Brain pericyte (primary cell): ENCODE measurements at regions not wholly inside any gene's neighbourhood (a gene's known extent, or its start where the extent isn't known, plus 50 kb on each side); places are given as distances from the start of the nearest gene placed in this dataset.

ENCODE experiments used
- DNase-seq: peaks from one replicate; pipeline ENCODE4 v3.0.0-alpha.2; 2012; ENCODE audit warnings: low read depth, low spot score

- no peak for DNase-seq
Measured at GRCh38 chr1:234884701-234885100, 243.9 kb downstream of the TOMM20 start.

DNA sequence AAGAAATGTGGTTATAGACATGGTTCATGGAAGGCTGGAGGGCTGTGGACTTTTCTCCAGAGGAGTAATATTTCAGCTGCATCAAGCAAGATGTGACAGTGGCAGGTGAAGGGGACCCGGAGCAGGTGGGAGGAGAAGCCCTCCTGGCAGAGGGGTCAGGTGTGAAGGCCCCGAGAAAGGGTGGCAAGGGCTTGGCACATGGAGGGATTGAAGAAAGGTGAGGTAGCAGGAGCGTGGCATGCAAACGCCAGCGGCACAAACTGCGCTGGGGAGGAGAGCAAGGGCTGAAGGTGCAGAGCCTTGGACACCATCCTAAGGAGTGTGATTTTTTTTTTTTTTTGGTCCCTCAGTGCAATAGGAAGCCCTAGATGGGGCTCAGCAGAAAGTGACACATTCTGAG lies 244.6 kb downstream of the TOMM20 start:
- no peak for DNase-seq

GRCh38 chr1:234882898-234883297 lies 245.7 kb downstream of the TOMM20 start:
- DNase-seq, result no peak

GRCh38 chr1:234881893-234882771 lies 246.5 kb downstream of the TOMM20 start:
- DNase-seq, result no peak

DNA sequence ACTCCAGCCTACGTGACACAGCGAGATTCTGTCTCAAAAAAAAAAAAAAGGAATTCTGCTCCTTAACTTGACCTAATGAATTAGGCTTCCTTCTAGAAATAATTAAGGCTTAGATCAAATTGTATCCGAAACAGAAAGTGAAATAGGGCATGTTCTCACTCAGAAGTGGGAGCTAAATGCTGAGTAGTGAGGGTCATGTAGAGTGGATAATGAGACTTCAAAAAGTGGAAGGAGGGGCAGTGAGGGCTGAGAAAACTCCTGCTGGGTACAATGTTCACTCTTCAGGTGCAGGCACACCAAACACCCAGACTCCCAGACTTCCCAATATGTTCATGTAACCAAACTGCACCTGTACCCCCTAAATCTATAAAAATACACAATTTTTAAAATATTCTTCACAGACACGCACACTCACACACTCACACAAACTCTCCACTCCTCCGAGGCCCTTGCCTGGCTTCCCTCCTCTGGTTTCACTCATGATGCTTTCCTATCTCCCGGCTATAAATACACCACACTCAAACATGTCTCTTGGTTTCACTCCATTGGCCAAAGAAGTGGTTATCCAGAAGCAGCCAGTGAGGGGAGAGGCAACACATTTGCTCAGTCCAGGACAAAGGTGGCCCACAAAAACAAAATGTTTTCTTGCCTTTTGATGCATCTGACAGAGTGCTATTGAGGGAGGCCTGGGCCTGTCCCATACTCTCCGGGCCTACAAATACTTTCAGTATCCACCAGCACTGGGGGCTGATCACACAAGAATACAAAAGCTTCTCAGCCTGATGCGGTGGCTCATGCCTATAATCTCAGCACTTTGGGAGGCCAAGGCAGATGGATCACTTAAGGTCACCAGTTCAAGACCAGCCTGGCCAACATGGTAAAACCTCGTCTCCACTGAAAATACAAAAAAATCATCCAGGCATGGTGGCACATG lies 249.2 kb downstream of the TOMM20 start:
- DNase-seq, result no peak

GRCh38 chr1:234878288-234878687 lies 250.3 kb downstream of the TOMM20 start:
- DNase-seq, result no peak

DNA sequence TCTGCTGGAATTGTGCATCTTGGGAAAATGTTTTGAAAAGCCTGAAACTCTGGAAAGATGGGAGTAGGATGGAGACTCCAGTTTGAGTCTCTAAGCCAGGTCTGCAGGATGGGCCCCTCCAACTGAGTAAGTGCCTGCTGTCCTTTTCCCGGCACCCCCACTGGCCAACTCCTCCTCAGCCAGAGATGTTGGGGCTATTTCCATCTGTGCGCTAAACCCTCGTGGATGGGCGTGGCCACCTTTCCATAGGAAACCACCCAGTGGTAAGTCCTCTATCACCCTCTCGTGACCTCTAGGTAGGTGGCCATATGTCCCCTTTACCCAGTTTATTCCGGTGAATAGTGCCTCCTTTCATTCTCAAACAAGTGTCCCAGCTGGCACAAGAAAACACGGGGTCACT lies 250.9 kb downstream of the TOMM20 start:
- no peak for DNase-seq

DNA sequence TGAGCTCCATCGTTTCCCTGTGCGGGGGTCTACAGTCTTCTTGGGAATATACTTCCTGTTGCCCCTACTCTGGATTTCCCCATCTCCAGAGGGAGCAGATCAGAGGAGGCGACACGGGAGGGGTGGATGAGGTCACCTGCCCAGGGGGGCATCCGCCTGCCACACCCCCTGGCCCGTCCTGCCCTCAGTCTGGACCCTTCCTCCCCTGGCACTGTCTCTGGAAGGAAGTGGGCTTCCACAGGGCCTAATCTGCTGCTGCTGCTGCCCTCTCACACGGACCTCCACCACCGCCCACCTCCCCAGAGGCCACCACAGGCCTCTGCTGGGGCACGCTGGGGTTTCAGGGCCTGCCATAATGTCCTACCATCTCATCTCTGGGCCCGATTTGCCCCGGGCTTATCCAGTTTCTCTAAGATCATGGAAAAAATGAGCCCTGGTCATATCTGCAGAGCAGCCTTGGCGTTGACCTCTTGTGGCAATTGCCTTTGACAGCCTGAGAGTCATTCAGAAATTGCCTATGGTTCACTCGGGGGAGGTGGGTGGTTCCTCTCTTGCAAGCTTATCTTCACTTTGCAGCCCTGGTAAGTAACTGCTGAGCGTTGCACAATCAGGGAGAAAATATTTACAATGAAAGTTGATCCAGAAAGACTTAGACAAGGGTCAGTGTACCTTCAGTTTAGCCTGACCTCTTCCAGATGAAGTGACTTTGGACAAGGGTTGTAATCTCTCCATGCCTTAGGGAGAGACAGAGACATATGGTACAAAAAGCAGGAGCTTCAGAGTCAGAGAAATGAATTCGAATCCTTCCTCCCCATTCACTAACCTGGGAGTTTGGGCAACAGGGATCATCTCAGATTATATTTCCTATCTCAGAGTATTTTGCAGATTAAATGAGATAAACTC lies 252.4 kb downstream of the TOMM20 start:
- DNase-seq, result no peak

DNA sequence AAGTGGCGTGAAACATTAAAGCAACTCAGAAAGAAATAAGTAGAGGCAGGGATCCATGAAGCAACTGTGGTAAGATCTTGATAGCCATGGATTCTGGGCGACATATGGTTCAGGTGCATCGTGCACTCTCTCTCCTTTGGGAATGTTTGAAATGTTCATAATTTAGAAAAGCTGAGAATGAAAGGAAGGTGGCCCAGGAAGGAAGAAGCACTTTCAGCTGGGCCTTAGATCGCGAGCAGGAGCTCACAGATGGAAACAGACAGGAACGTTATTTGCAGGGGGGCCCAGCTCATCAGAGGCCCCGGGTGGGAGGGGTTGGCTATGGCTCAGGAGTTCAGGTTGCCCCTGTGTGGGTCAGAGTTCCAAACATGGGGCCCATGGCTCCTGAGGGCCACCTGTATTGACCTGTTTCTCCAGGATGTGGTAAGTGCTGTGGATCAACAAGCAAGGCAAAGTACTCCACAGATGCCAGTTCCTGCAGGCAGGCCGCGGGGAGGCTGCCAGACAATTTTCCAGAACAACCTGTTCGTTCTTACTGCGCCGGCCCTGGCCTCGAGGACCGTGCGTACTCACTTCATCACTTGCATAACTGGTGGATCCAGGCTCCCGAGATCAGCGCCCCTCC lies 253.2 kb downstream of the TOMM20 start:
- DNase-seq, result no peak

DNA sequence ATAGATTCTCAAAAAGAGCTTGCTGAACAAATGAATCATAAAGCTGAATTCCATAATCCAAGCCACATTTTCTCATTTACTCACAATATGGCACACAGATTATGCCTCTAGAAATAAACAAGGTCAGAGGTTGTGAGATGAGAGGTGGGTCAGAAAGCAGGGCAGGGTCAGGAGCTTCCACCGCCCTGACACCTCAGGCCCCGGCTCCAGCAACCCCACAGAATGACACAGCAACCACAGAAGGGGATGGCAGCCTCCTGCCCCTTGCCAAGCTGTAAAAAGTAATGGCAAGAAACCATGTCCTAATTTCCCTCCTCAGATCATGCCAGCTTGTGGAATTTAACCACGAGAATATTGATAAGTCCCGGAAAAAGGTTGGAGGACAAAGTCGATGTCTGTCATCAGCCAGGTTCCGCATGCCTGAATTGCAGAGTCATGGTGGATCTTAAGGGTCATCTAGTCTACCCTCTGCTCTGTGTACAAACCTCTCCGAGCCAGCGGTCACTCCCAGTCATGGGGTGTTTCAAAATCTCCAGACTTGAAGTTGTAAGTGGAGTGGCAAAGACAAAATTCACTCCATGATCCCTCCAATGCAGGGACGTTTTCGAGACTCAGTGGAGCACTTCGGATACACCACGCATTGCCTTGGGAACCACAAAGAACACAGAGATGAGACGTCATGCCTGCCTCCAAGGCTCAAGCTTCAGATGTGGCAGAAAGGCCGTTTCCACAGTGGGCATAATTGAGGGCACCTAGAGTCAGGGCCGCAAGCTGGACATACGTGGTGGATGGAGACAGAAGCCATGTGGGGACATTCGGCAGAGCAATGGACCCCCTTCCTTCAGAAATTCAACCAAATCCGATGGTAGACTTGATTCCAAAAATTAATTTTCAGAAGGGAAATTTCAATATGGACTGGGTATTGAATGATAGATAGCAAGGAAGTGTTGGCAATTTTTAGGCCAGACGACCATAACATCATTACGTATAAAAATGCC lies 254.0 kb downstream of the TOMM20 start:
- no peak for DNase-seq

DNA sequence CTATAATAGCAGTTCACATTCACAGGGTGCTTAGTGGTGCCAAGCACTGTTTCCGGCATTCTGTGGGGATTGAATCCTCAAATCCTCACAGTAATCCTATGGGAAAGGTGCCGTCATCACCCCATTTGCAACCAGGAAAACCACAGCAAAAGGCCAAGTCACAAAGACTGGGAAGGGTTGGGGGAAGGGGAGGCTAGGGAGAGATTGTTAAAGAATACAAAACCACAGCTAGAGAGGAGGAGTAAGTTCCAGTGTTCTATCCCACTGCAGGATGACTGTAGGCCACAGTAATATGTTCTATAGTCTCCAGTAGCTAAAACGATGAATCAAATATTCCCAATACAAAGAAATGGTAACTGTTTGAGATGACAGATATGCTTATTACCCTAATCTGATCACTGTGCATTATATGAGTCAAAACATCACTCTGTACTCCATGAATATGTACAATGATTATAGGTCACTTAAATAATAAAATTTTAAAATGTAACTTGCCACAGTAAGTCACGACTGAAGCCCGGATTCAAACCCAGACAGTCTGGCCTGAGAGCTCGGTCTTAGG lies 256.8 kb downstream of the TOMM20 start:
- DNase-seq, result no peak

DNA sequence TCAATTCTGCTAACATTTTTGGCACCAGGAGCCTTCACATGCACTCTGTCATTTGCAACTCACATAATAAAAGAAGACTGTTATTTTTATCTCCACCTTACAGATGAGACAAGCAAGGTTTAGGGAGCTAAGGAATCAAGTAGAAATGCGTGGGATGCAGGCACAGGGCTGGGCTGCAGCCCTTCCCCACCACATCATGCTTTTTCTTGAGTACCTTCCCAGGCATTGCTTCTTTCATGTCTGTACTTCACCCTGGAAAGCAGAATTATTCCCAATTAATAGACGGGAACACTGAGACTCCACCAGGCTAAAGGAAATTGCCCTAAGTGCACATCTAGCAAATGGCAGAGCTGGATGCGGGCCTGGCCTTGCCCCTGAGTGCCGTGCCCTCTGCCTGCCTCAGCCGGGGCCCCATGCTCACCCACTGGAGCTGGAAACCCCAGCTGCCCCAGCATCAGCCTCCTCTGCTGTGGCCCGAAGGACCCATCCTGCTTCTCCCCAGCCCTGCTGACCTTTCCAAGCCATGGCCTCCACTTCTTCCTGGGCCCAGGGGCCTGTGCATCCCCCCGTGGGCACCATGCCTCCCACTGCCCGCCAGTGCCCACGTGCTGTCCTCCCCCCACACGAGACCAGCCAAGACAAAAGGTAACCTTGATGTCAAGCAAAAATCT lies 257.5 kb downstream of the TOMM20 start:
- DNase-seq, result no peak

DNA sequence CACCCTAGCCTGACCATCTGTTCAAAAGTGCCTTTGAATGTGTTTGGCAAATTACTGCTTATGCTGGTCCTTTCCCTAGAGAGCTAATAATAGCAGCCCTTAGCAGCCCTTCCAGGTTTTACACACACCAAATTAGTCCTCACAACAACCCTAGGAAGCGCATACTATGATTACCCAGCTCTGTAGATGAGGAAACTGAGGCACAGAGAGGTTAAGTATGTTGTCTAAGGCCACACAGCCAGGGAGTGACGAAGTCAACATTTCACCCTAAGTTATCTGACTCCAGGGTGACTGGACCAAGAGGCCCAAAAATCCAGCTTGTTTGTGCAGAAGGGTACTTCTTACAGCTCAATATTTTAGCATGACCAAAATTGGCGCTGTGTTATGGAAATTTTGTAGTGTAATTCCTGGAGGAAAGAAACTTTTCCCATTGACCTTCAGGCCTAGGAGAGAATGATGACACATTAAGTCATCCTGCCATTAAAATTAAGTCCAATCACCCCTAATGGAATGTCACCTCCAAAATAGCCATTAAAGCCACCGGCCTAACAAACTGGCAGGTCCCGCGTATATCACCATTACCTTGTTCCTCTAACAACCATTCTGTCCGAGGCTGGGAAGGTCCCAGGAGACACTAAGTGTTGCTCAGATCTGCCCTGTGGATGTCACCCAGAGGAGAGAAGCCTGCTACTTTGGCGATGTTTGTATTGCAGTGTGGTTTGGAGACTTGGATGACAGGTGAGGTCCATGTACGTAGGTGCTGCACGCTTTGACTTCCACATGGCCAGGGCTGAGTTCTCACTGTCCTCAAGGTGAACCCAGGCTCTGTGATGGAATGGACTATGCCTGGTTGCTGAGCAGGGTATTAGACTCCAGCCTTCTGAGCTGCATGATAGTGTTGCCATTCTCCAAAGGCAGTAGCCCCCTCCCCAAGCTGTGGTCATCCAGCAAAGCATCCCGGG lies 258.3 kb downstream of the TOMM20 start:
- no peak for DNase-seq

- DNase-seq, result no peak
Measured at GRCh38 chr1:234869182-234870019, 259.2 kb downstream of the TOMM20 start.

DNA sequence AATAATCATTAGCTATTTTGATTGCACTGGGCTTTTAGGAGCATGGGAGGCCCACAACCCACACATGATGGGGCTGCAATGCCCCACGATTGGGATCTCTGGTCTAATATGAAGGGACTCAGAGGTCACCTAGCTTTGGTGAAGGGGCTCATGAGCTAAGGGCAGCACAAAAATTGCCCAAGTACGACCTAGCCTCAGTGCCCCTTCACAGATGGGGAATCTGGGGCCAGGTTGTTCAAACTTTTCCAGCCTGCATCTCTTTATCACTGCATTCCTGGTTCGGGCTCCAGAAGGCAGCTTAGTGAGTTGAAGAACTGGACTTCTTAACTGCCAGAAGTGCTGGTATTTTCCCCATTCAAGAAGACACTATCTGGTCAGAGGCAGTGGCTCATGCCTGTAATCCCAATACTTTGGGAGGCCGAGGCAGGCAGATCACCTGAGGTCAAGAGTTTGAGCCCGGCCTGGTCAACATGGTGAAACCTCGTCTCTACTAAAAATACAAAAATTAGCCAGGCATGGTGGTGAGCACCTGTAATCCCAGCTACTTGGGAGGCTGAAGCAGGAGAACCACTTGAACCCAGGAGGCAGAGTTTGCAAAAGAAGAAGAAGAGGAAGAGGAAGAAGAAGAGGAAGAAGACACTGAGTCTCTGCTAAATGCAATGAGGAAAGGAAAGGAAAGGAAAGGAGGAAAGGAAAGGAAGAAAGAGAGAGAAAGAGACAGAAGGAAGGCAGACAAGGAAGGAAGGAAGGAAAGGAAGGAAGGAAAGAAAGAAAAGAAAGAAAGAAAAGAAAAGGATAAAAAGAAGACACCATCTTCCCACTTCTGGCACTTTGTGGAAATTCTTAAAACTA lies 258.5 kb upstream of the IRF2BP2 start:
- DNase-seq, result no peak
